PC-3 (cell line): ENCODE measurements at regions not wholly inside any gene's neighbourhood (a gene's known extent, or its start where the extent isn't known, plus 50 kb on each side); places are given as distances from the start of the nearest gene placed in this dataset.
A peak's percentile ranks its signal among the peaks of the same experiment; 100 is the strongest.

Source experiments
- ATAC-seq: fragments of 200-7000 bp; cut with Tn5 transposase; 2 replicates; pipeline ENCODE4 v1.9.1; 2020; ENCODE audit warnings: mild to moderate bottlenecking, moderate library complexity
- BruUV-seq: library from RNA; stranded (reverse); fragments of 400-500 nt; replicated peaks from 2 replicates; lab custom pipeline; 2021; lab: Mats Ljungman, UMichigan
- CTCF ChIA-PET: fragments of 300-600 bp; sonication (Branson Sonifier 250); formaldehyde crosslinking; loops from one replicate; lab custom pipeline; 2022; ENCODE audit warnings: antibody characterized with exemption; lab: Charles Lee
- POLR2A ChIA-PET: fragments of 300-600 bp; sonication (Branson Sonifier 250); formaldehyde crosslinking; loops from one replicate; lab custom pipeline; 2022; ENCODE audit warnings: antibody characterized with exemption; ENCODE audit not compliant: unreplicated experiment; lab: Charles Lee
- DNase-seq: peaks from one replicate; pipeline ENCODE4 v3.0.0-alpha.2; 2015
- H2AFZ ChIP-seq: fragments of 300-600 bp; sonication (generic); 2 replicates; pipeline ENCODE4 v1.6.0; 2016; ENCODE audit warnings: antibody characterized with exemption, low read length
- H3F3A ChIP-seq: fragments of 300-600 bp; sonication (generic); one replicate; pipeline ENCODE4 v1.6.0; 2017; ENCODE audit warnings: antibody characterized with exemption, low read length, control low read depth, mild to moderate bottlenecking; ENCODE audit not compliant: unreplicated experiment
- H3K27ac ChIP-seq: fragments of 300-600 bp; sonication (generic); 2 replicates; pipeline ENCODE4 v1.5.1; 2016; ENCODE audit warnings: mild to moderate bottlenecking, low read length
- H3K27me3 ChIP-seq: fragments of 300-600 bp; sonication (generic); 2 replicates; pipeline ENCODE4 v1.6.1; 2016; ENCODE audit warnings: low read length, mixed read lengths
- H3K36me3 ChIP-seq: fragments of 300-600 bp; sonication (generic); 2 replicates; pipeline ENCODE4 v1.6.1; 2016; ENCODE audit warnings: low read depth, mixed run types, low read length, mixed read lengths
- H3K4me1 ChIP-seq: fragments of 300-600 bp; sonication (generic); 2 replicates; pipeline ENCODE4 v1.5.1; 2016; ENCODE audit warnings: low read length; ENCODE audit not compliant: insufficient read depth
- H3K4me2 ChIP-seq: fragments of 300-600 bp; sonication (generic); 2 replicates; pipeline ENCODE4 v1.6.0; 2016; ENCODE audit warnings: low read length
- H3K4me3 ChIP-seq: fragments of 300-600 bp; sonication (generic); 2 replicates; pipeline ENCODE4 v1.5.1; 2016; ENCODE audit warnings: mild to moderate bottlenecking, low read length, mixed read lengths
- H3K79me2 ChIP-seq: fragments of 300-600 bp; sonication (generic); 2 replicates; pipeline ENCODE4 v1.6.1; 2017; ENCODE audit warnings: low read length, mixed read lengths
- H3K9ac ChIP-seq: fragments of 300-600 bp; sonication (generic); 2 replicates; pipeline ENCODE4 v1.6.0; 2016; ENCODE audit warnings: mild to moderate bottlenecking, low read length
- H3K9me2 ChIP-seq: fragments of 300-600 bp; sonication (generic); replicated peaks from 2 replicates; pipeline ENCODE4 v1.6.1; 2016; ENCODE audit warnings: mixed run types, low read length, mixed read lengths
- H3K9me3 ChIP-seq: fragments of 300-600 bp; sonication (generic); 2 replicates; pipeline ENCODE4 v1.6.1; 2016; ENCODE audit warnings: low read length, mixed read lengths
- H4K20me1 ChIP-seq: fragments of 300-600 bp; sonication (generic); 2 replicates; pipeline ENCODE4 v1.6.1; 2016; ENCODE audit warnings: low read length, mixed read lengths
- EZH2 ChIP-seq: fragments of 300-600 bp; sonication (generic); IDR thresholded peaks from one replicate; pipeline ENCODE4 v1.6.1; 2017; ENCODE audit warnings: antibody characterized with exemption, mild to moderate bottlenecking, low read length; ENCODE audit not compliant: unreplicated experiment
- EZH2phosphoT487 ChIP-seq: fragments of 300-600 bp; sonication (generic); IDR thresholded peaks from 2 replicates; pipeline ENCODE4 v1.6.1; 2018; ENCODE audit warnings: mild to moderate bottlenecking, antibody characterized with exemption, low read length, borderline replicate concordance
- intact Hi-C: fragments of 100-400 bp; cut with micrococcal nuclease; formaldehyde crosslinking; loops from 2 replicates; pipeline ENCODE4 v1.9.0; 2023
- TF ChIP-seq, protein P1 (sequence below): fragments of 300-600 bp; sonication (generic); conservative IDR thresholded peaks from 2 replicates; pipeline ENCODE4 v1.5.1; 2017; ENCODE audit warnings: antibody characterized with exemption, low read depth, mild to moderate bottlenecking, low read length

- Histone ChIP-seq H3K9me3 (no peaks in the 10 kb centered on the region), H3F3A (no peaks in the 10 kb centered on the region), H3K9ac (no peak overlapping the region), H2AFZ (no peak overlapping the region), H3K79me2 (no peaks in the 10 kb centered on the region), H3K27me3 (peaks cover 26% of the 10 kb centered on the region), H3K4me3 (no peak overlapping the region), H3K27ac (no peak overlapping the region), H3K9me2 (no peaks in the 10 kb centered on the region), H3K36me3 (no peaks in the 10 kb centered on the region), H4K20me1 (no peaks in the 10 kb centered on the region), H3K4me1 (no peaks in the 10 kb centered on the region), H3K4me2 (no peak overlapping the region)
- TF ChIP-seq EZH2phosphoT487: no peak
- no peak for TF ChIP-seq EZH2
- TF ChIP-seq, protein P1, sequence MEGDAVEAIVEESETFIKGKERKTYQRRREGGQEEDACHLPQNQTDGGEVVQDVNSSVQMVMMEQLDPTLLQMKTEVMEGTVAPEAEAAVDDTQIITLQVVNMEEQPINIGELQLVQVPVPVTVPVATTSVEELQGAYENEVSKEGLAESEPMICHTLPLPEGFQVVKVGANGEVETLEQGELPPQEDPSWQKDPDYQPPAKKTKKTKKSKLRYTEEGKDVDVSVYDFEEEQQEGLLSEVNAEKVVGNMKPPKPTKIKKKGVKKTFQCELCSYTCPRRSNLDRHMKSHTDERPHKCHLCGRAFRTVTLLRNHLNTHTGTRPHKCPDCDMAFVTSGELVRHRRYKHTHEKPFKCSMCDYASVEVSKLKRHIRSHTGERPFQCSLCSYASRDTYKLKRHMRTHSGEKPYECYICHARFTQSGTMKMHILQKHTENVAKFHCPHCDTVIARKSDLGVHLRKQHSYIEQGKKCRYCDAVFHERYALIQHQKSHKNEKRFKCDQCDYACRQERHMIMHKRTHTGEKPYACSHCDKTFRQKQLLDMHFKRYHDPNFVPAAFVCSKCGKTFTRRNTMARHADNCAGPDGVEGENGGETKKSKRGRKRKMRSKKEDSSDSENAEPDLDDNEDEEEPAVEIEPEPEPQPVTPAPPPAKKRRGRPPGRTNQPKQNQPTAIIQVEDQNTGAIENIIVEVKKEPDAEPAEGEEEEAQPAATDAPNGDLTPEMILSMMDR: no peak
- intact Hi-C loops: no loop called here
- ATAC-seq (no peak), DNase-seq (no peak)
- no TSS peak for BruUV-seq
- CTCF ChIA-PET: interaction anchor here (1.0 kb wide), 1 partner anchor 255 kb away, joined by 4 read pairs; no protein-coding TSS in a partner anchor
- POLR2A ChIA-PET: no interaction called here
These were observed 129.6 kb upstream of the IFNGR1 start for GRCh38 chr6:137348777-137349176.

- intact Hi-C loops: no loop called here
- Histone ChIP-seq H3K27me3 (peaks cover 37% of the 10 kb centered on the region), H3K4me3 (peak overlapping the region; percentile 62), H4K20me1 (no peaks in the 10 kb centered on the region), H3K4me1 (no peaks in the 10 kb centered on the region), H2AFZ (no peak overlapping the region), H3K27ac (no peak overlapping the region), H3K9me3 (no peaks in the 10 kb centered on the region), H3K4me2 (peak overlapping the region; percentile 72), H3K79me2 (no peaks in the 10 kb centered on the region), H3K9ac (no peak overlapping the region), H3K36me3 (no peaks in the 10 kb centered on the region), H3F3A (no peaks in the 10 kb centered on the region), H3K9me2 (no peaks in the 10 kb centered on the region)
- ChIA-PET POLR2A (no interaction called here), CTCF (interaction anchor here (1.2 kb wide), 1 partner anchor 72 kb away, joined by 5 read pairs; no protein-coding TSS in a partner anchor)
- DNase-seq (no peak), ATAC-seq (no peak)
- no peak for TF ChIP-seq EZH2
- no peak for TF ChIP-seq EZH2phosphoT487
- TF ChIP-seq, protein P1: no peak
- no TSS peak for BruUV-seq
These were observed 124.1 kb upstream of the IFNGR1 start for GRCh38 chr6:137343241-137343640.

DNA sequence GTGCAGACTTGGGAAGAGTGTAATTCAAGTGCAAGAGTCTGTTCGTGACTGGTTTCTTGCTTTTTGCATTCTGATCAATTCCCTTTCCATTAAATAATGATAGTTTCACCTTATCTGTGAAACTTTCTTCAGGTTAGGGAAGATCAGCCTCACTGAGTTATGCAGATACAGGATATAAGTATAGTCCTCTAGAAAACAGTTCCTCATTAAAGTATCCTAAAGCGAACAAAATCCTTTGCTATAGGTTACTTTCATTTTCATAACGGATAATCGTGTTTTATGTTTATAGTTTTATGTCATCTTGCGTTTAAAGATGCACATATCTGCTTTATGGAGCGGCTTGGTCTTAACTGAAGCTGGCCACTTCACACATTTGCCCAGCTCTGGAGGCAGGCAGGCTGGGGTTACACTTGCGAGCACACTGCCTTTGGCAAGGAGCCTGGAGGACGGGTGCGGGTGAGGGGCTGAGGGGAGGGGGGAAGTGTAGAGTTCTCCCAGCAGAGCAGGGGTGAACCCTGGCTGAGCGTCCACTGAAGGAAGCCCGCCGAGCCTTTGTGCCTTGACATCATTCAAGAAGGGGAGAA is 123.5 kb upstream of the IFNGR1 start:
- Histone ChIP-seq H3F3A (no peaks in the 10 kb centered on the region), H3K36me3 (no peaks in the 10 kb centered on the region), H3K27me3 (peaks cover 43% of the 10 kb centered on the region), H3K9ac (no peak overlapping the region), H3K4me2 (peak overlapping the region; percentile 72), H3K79me2 (no peaks in the 10 kb centered on the region), H2AFZ (peak overlapping the region; percentile 15; the same call in 1 of the 2 replicates), H3K9me2 (no peaks in the 10 kb centered on the region), H4K20me1 (no peaks in the 10 kb centered on the region), H3K27ac (no peak overlapping the region), H3K4me1 (no peaks in the 10 kb centered on the region), H3K4me3 (peak overlapping the region; percentile 62), H3K9me3 (no peaks in the 10 kb centered on the region)
- CTCF ChIA-PET: interaction anchor here (1.2 kb wide), 1 partner anchor 73 kb away, joined by 5 read pairs; no protein-coding TSS in a partner anchor
- TF ChIP-seq, protein P1: no peak
- TF ChIP-seq EZH2: no peak
- TF ChIP-seq EZH2phosphoT487: no peak
- ATAC-seq: no peak
- intact Hi-C loops: loop anchor here (1.0 kb wide), 2 partner anchors 73 to 299 kb away; no protein-coding TSS in a partner anchor
- POLR2A ChIA-PET: no interaction called here
- no peak for DNase-seq
- BruUV-seq: no TSS peak
